ENCODE measurements at regions not wholly inside any gene's neighbourhood (a gene's known extent, or its start where the extent isn't known, plus 50 kb on each side); places are given as distances from the start of the nearest gene placed in this dataset.

- TF ChIP-seq POLR2A (IDR thresholded peaks at IDR 0.05) (no peak), CTCF (IDR thresholded peaks at IDR 0.05) (no peak), POLR2AphosphoS5 (IDR thresholded peaks at IDR 0.05) (no peak)
Measured at GRCh38 chr16:61270726-61271125, 765.5 kb downstream of the CDH8 start.
